Globus pallidus (tissue), 1 donor: ENCODE measurements at regions not wholly inside any gene's neighbourhood (a gene's known extent, or its start where the extent isn't known, plus 50 kb on each side); places are given as distances from the start of the nearest gene placed in this dataset.
"Not testable (repeated sequence)": the region's sequence is repeated elsewhere in the genome, so short reads cannot be mapped to it uniquely, and the experiment has no call there.

Source experiments
- DNase-seq: peaks from one replicate; pipeline ENCODE4 v3.0.0-alpha.2; 2015; ENCODE audit warnings: low spot score

- no peak for DNase-seq
Observed at GRCh38 chr3:157920822-157921700, 185.2 kb downstream of the SHOX2 start.

- DNase-seq, result no peak
Observed at GRCh38 chr3:157919319-157919887, 186.8 kb downstream of the SHOX2 start.

GRCh38 chr3:157918402-157918801 lies 187.8 kb downstream of the SHOX2 start:
- DNase-seq, result no peak

- no peak for DNase-seq
Observed at GRCh38 chr3:157916672-157917071, 189.5 kb downstream of the SHOX2 start.

- no peak for DNase-seq
Observed at GRCh38 chr3:157914882-157915281, 191.3 kb downstream of the SHOX2 start.

GRCh38 chr3:157913741-157914150 lies 192.5 kb downstream of the SHOX2 start:
- no peak for DNase-seq

- no peak for DNase-seq
Observed at GRCh38 chr3:157912514-157913451, 193.4 kb downstream of the SHOX2 start.

GRCh38 chr3:157906627-157907026 lies 199.6 kb downstream of the SHOX2 start:
- DNase-seq, result no peak

- no peak for DNase-seq
Observed at GRCh38 chr3:157905885-157906284, 200.3 kb downstream of the SHOX2 start.

GRCh38 chr3:157902680-157903079 lies 203.5 kb downstream of the SHOX2 start:
- not testable (repeated sequence) for DNase-seq

- no peak for DNase-seq
Observed at GRCh38 chr3:157888040-157888439, 218.2 kb downstream of the SHOX2 start.

GRCh38 chr3:157876556-157876955 lies 229.7 kb downstream of the SHOX2 start:
- DNase-seq, result no peak

- DNase-seq, result no peak
Observed at GRCh38 chr3:157872902-157873301, 233.3 kb downstream of the SHOX2 start.

- no peak for DNase-seq
Observed at GRCh38 chr3:157871838-157872460, 234.3 kb downstream of the SHOX2 start.

- no peak for DNase-seq
Observed at GRCh38 chr3:157871248-157871647, 235.0 kb downstream of the SHOX2 start.

GRCh38 chr3:157868946-157869345 lies 237.3 kb downstream of the SHOX2 start:
- no peak for DNase-seq

- no peak for DNase-seq
Observed at GRCh38 chr3:157868196-157868595, 238.0 kb downstream of the SHOX2 start.

- no peak for DNase-seq
Observed at GRCh38 chr3:157865352-157866000, 240.7 kb downstream of the SHOX2 start.

- DNase-seq, result no peak
Observed at GRCh38 chr3:157861076-157861765, 245.0 kb downstream of the SHOX2 start.

- DNase-seq, result no peak
Observed at GRCh38 chr3:157859541-157859940, 246.7 kb downstream of the SHOX2 start.

GRCh38 chr3:157858821-157859220 lies 247.4 kb downstream of the SHOX2 start:
- DNase-seq, result no peak
